NCI-H2171 treated with DMSO at 0.1 percent for 48 hours (cell line): ENCODE measurements at regions not wholly inside any gene's neighbourhood (a gene's known extent, or its start where the extent isn't known, plus 50 kb on each side); places are given as distances from the start of the nearest gene placed in this dataset.

ENCODE experiments used
- DNase-seq: peaks from one replicate; lab custom pipeline; 2025; lab: John Stamatoyannopoulos, UW

- DNase-seq, result no peak
These were observed 1132.4 kb downstream of the BRD1 start for GRCh38 chr22:48695251-48695650.

DNA sequence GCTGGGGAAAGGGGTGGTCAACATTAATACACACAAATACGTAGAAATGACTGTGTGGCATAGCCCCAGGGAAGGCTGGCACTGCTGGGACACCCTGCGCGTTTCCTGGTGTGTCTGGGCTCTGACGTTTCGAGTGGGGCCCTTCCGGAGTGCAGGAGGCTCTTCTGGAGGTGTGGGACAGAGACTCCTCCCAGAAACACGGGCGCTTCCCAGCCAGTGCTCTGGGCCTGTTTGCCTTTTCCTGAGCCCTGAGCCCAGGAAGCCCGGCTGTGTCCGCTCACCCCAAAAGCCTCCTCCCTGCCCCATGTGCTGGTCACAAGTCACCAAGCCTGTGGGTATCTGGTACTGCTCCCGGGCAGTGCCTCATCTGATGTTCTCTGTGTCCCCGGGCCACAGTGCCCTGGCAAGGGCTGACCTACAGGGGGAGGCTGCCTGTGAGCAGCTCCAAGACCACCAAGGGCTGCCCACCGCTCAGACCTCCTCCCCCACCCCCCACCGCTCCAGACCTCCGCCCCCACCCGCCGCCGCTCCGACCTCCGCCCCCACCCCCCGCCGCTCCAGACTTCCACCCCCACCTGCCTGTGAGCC lies 1133.3 kb downstream of the BRD1 start:
- DNase-seq, result no peak

DNA sequence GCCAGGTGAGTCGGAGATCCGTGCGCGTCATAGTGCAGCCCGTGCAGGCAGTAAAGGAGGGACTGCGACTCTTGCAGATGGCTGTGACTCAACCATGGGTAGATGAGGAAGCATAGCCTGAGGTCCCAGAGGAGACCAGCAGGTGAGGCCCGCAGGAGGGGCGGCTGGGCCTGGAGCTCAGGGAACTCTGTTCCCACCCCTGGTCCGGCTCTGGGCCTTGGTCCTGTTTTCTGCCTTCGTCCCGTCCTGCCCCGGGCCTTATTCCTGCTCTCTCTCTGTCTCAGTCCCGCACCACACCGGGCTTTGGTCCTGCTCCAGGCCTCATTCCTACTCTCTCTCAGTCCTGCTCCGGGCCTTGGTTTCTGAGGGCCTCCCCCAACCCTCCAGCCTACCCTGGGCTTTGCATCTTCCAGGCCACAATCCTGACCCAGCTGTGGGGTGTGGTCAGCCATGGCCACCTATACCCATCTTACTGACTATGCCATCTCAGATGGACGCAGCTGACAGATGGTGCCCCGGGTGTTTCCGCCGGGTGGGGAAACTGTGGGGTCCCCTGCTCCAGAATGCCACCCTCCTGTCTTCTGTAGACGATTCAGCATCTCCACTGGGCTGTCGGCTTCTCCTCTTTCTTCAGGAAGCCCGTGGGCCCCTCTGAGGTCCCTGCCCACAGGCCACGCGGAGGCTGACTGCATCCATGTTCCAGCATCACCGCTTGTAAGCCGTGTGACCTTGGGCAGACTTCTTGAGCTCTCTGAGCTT lies 1134.1 kb downstream of the BRD1 start:
- DNase-seq, result no peak

DNA sequence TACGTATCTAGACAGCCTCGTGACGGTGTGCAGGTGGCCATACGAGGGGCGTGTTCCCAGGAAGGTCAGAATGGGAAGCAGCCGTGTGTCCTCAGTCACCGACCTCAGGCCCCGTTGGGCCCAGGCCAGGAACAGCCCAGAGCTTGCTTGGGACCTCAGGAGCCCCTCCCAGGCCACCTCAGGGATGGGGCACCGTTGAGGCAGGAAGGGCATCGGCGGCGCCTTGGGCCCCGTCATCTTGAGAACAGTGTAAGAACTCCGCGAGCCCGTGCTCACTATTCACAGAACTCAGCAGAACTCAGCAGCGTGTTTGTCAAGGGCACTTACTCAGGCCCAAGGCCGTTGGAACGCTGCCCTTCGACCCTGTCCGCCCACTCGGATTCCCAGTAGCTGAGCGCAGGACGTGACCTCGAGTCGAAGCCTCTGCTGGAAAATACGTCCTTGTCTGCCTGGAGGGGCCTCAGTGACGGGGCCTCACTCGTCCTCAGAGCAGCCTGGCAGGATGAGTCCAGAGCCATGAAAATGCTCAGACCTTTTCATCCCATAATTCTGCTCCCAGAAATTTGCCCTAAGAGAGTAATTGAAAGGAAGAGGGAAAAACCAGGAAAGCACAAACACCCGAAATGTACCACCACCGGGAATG lies 1134.8 kb downstream of the BRD1 start:
- DNase-seq, result no peak

GRCh38 chr22:48691431-48691851 lies 1136.2 kb downstream of the BRD1 start:
- no peak for DNase-seq

GRCh38 chr22:48690583-48691317 lies 1136.9 kb downstream of the BRD1 start:
- DNase-seq, result no peak

DNA sequence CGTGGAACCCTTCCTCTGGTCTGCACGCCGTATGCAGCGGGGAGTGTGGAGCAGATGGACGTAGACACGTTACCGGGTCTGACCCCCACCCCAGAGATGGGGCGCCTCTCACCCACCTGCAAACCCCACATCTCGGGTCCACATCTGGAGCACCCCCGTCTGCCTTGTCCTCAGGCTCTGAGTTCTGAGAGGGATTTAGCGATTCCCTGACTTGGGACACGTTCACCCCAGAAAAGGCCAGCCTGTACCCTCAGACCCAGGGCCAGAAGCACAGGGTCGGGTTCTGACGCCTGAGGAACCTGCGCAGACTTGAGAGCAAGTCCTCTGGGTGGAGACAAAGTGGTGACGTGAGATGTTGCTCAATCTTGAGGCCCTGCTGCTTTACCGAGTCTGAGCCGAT lies 1138.5 kb downstream of the BRD1 start:
- DNase-seq, result no peak

- DNase-seq, result no peak
These were observed 1139.3 kb downstream of the BRD1 start for GRCh38 chr22:48688366-48688765.

DNA sequence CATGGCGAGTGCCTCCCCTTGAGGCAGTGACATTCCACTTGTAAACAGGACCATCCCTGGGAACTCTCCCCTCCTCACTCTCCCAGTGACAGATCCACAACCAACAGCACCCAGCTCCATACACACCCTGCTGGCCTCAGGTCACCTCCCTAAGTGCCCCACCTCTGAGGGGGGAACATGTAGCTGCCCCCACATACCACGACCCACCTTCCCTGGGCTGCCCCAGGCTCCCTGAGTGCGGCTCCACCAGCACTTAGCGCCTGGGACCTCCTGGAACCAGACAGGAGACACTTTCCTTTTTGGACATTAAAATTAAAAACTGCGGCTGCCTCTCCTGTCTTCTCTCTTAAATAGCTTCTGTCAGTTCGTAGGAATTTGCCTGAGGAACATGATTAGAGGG lies 1140.1 kb downstream of the BRD1 start:
- DNase-seq, result no peak

DNA sequence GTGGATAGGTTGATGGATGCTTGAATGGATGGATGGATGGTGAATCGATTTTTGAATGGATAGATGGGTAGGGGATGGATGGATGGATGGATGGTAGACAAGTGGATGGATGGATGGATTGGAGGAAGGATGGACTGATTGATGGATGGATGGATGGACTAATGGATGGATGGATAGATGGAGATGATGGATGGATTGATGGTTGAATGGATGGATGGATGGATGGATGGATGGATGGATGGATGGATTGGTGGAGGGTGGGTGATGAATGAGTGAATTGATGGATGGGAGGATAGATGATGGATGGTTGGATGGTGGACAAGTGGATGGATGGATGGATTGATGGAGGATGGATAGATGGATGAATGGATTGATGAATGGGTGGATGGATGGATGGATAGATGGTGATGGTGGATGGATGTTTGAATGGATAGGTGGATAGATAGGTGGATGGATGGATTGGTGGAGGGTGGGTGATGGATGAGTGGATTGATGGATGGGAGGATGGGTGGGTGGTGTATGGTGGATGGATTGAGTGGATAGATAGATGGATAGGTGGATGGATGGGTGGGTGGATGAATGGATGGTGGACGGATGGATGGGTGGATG lies 1140.9 kb downstream of the BRD1 start:
- no peak for DNase-seq

GRCh38 chr22:48685767-48686166 lies 1141.9 kb downstream of the BRD1 start:
- no peak for DNase-seq

DNA sequence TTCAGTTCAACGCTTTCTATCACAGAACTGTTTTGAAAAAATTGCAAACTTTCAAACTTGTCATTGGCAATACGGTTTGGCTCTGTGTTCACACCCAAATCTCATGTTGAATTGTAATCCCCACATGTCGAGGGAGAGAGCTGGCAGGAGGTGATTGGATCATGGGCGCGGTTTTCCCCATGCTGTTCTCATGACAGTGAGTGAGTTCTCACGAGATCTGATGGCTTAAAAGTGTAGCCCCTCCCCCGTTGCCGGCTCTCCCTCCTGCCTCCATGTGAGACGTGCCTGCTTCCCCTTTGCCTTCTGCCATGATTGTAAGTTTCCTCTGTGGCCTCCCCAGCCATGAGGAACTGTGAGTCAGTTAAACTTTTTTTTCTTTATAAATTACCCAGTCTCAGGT lies 1144.0 kb downstream of the BRD1 start:
- no peak for DNase-seq

- no peak for DNase-seq
These were observed 1145.2 kb downstream of the BRD1 start for GRCh38 chr22:48682504-48682903.

DNA sequence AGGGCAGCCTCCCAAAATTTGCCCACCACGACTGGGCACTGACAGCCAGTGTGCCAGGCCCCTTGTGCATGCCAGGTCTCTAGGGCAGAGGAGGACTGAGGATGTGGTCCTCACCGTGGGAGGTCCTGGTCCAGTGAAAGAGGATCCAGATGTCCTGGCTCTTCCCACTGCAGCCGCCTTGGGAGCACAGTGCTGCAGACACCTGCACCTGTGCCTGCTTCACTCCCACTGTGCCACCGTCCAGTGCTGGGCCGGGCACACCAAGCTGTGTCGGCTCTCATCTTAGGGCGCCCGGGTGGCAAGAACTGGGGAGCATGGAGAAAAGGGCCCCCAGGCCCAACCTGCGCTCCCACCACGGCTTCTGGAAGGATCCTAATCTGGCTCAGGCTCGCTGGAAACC lies 1147.1 kb downstream of the BRD1 start:
- DNase-seq, result no peak

DNA sequence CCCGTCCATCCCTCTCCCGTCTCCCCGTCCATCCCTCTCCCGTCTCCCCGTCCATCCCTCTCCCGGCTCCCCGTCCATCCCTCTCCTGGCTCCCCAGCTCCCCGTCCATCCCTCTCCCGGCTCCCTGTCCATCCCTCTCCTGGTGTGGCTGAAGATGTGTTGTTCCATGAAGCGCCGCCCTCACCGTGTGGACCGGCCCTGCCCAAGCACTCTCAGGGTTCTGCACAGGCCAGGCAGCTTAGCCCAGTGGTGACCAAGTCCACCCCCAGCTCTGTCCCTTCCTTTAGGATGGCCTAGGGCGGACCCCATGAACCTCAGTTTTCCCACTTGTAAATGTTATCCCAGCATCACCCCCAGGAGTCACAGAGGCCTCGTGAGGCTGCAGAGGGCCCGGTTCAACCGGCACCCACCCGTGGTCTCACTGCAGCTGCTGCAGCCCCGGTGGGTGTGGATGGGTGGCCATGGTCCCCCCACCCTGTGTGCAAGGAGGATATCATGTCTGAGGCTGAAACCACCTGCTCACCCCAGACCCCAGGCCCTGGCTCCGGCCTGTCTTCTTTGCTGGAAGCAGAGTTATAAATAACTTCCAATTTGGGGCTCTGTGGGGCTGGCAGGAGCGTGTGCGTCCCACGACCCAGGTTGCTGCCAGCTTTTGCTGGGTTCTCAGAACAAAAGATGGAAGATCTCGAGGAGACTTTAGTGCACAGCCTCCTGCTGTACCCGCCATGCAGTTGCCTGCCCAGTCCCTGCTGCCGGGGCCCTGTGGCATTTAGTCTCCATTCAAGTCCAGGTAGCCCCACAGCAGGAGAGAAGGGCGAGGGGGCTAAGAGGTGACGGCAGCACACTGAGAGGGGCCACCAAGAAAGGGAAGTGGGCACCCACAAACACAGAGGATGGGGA lies 1147.8 kb downstream of the BRD1 start:
- DNase-seq, result no peak

DNA sequence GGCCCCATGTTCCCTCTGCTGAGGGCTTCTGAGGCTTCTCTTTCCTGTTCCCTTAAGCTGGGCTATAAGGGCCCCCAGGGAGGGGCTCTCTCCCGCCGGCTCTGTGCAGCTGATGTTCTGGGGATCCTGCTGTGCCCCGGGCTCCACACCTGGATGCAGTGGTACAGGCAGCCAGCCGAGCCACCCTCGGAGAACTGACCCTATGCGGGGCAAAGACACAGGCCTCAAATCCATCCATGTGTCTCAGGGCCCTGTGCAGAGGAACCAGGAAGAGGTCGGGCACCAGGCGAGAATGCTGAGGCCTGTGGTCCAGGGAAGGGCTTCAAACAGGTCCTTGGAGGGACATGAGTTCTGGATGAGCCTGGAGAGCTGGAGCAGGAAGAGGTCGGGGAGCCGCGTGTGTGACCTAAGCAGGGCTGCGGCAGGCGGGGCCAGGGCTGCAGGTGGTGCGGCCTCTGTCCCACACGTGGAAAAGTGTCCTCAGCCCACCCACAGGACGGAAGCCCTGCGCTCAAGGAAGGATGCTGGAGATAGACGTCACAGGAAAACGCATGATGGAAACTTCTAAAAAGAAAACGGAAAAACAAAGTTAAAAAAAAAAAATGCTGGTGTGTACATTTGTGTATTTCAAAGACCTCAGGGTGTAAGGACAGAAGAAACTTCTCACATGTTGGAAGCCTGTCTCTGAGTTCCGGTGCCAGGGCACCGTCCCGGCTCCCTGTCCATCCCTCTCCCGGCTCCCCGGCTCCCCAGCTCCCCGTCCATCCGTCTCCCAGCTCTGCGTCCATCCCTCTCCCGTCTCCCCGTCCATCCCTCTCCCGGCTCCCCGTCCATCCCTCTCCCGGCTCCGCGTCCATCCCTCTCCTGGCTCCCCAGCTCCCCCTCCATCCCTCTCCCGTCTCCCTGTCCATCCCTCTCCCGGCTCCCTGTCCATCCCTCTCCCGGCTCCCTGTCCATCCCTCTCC lies 1149.2 kb downstream of the BRD1 start:
- DNase-seq, result no peak

DNA sequence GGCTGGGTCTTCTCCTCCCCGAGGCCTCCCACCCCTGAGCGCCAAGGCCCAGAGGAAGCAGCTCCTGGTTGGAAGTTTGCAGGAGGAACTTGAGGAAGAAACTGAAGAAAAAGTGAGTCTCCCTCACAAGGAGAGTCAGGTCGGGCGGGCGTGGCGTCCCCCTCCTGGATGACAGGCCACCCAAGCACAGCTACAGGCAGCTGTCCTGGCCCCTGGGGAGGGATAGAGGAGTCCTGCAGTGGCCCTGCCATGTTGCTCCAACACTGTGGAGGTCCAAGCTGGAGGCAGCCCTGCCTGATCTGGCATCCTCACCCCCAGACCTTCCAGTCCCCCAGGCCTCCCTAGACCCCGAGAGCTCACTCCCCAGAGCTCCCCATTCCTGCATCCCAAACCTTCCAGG lies 1150.1 kb downstream of the BRD1 start:
- DNase-seq, result no peak

- DNase-seq, result no peak
These were observed 1150.5 kb downstream of the BRD1 start for GRCh38 chr22:48677168-48677520.

- no peak for DNase-seq
These were observed 1151.2 kb downstream of the BRD1 start for GRCh38 chr22:48676266-48677167.
